SIG-M5 (cell line): ENCODE measurements at regions not wholly inside any gene's neighbourhood (a gene's known extent, or its start where the extent isn't known, plus 50 kb on each side); places are given as distances from the start of the nearest gene placed in this dataset.

Experiments used
- DNase-seq: peaks from one replicate; lab custom pipeline; 2025; lab: John Stamatoyannopoulos, UW

DNA sequence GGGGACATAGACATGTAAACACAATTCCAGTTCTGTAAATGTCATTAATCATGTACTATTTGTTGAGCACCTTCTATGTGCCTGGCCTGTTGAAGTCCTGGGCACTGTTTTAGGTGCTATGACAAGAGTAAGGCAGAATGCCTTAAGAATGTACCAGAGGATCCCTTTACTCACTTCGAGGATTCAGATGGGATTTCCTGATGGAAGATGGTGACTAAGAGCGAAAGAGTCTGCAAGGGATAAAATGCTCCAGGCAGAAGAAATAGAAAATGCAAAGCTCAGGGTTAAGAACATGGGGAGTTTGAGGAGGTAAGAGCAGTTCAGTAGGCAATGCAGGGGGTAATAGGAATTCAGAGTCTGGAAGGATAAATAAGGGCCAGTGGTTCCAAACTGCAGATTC is 671.3 kb upstream of the TBX3 start:
- no peak for DNase-seq

DNA sequence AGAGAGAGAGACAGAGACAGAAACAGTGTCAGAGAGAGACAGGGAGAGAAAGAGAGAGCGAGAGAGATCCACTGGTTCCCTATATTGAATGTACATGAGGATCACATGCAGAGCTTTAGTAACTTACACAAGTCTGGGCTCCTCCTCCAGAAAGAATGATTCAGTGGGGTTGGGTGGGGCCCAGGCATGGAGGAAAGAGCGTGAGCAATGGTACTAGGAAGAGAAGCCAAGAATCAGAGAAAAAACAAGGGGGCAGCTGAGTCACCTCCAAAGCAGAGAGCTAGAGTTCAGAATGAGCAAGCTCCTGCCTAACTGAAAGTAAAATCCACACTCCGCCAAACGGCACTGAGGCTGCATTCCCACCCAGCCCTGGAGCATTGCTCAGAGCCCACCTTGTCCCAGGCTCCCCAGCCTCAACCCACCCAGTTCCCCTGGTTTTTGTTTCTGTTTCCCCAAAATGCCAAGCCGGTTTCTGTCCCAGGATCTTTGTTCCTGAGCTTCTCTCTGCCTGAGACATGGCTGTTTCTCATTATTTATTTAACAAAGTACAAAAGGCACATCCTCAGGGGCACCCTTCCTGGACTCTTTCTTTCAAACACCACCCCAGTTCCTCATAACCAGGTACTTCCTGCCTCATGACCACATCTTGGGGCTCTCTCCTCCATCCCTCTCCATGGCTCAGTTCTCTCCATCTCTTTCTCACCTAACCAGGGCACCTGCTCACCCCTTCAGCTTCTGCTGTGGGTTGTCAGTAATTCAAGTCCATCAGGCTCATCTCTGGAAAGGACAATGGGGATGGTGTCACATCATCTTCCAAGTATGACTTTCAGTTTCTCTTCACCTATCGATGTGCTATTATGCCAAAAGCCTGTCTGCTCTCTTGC is 670.3 kb upstream of the TBX3 start:
- DNase-seq, result no peak

DNA sequence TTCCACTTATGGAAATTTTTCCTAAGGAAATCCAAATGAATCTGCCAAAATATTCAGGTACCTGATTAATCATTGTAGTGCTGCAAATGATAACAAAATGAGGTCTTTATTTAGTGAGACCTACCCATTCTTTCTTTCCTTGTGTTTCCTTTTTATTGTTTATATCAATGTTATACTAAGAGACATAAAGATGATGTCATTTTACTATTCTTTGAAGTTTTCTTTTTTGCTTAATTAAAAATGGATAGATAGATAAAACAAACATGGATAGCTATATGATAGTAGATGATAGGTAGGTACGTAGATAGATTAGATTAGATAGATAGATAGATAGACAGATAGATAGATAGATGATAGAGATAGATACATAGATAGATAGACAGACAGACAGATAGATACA is 669.5 kb upstream of the TBX3 start:
- DNase-seq, result no peak

DNA sequence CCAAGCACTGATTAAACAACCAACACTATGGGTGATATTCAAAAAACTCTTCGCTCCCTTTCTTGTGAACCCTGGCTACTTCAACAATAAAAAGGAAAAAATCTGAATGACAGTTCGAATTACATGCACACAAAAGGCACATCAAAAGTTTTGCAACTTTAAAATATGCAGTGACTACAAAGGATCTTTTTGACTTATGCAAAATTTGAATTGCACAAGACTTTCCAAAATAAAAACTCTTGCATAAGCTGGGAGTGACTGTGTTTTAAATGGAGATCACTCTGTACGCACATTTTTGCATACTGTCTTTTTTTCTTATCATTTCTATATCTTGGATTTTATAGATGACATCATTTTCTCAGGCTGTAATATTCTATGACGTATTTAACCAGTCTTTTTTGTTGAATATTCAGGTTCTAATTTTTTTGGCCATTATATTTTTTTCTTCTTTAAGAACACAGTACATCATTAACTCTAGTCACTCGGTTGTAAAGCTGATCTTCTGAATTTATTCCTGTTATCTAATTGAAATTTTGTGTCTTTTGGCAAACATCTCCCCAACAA is 667.6 kb upstream of the TBX3 start:
- DNase-seq, result peak; percentile 12

DNA sequence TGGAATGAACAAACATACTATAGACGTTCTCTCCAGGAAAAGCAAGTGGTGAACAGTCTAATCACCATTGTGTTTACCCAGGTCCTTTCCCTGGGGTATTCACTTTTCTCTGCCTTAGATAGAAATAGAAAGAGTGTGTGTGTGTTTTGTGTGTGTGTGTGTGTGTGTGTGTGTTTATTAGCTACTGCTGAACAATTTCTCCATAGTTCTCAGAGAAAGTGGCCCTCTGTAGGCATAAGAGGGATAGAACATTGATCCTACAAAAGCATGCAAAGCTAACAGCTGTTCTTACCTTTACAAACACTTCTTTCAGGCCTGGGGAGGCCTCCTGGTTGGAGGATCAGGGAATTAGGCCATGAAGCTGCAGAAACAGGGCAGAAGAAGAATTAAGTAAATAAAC is 665.7 kb upstream of the TBX3 start:
- DNase-seq, result no peak

DNA sequence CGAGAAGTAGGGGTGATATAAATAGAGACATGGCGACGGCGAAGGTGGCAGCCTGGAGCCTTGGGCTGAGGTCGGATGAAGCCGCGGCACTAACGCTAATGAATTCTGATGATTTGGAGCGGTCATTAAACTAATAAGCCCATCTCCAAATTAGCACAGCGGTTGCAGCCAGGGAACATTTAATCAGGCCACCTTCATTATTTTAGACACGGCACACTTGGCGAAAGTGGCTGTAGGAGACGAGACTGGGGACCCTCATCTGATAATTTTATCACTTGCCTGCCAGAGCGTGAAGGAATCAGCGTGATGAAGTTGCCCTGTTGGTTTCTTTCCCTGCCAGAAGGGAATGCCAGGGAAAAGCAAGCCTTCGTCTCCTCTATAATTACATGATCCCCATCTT is 664.3 kb upstream of the TBX3 start:
- DNase-seq, result no peak

DNA sequence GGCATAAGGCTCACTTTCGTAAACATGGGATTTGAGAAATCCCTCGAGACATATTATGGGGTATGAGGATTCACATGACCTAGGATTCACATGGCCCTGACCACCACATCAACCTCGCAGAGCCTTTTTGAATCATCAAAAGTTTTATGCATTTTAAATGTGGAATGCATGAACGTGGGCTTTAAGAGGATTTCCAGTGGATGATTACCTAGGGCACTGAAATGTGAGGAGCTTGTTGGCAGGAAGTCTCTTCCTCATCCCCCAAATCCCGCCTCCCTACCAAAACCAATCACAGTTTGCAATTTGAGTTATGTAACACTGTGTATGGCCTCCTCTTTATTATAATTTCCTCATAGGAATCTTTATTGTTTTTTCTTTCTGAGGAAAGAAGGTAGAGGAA is 659.6 kb upstream of the TBX3 start:
- no peak for DNase-seq

DNA sequence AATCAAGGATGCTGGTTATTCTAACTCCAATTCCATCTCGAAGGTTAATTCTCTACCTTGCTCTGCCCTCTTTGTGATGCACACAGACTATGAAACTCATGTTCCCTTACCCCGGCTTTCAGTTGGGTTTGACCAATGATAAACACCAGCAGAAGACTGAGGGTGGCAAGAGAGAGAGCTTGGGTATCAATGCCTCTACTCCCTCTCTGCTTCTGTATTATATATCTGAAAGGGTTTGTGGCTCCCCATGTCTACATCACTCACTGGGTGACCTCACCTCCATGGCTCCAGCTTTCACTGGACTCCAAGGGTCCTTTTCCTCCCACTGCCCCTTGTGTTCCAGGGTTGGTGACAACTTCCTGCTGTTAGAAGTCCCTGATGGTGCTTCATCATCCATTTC is 659.0 kb upstream of the TBX3 start:
- DNase-seq, result no peak

DNA sequence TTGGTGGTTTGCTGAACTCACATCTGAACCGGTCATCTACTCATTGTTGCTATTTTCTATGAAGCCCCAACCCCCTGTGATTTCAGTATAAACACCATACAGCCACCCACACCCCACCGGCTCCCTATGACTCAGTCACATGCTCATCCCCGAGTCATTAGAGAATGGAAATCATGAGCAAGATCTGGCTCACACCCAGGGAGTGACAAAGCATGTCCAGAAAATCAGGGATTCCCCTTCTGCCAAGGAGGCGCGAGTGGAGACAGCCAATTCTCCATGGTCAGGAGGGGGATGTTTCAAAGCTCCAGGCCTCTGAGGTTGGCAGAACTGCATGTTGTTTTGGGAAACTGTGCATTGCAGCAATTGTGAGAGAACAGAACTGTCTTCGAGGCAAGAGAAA is 657.5 kb upstream of the TBX3 start:
- DNase-seq, result no peak

DNA sequence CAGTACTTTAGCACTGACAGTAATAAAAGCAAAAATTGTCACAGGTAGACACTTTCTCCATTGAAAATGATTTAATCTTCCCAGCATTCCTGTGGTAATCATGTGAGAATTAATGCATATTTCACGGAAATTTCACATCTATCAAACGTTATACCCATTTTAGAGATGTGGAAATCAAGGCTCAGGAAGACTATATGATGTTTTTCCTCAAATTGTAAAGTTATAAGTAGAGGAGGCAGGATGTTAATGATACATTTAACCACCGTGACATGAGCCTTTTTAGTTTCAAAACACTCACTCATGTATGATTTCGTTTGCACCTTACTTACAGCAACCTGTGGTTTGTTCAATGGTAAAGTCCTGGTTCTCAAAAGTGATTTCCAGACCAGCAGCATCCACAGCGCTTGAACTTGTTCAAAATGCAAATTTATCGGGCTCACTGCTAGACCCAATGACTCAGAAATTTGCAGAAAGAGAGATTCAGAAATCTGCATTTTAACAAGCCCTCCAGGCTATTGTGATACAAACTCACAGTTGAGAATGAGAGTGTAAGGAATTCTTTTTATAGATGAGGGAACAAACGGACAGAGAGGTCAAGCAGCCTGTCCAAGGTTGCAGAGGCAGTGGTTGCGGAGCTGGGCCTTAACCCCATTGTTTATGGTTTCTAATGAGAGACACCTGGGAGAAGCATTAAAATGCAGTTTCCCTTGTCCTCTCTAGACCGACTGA is 654.8 kb upstream of the TBX3 start:
- DNase-seq, result no peak

DNA sequence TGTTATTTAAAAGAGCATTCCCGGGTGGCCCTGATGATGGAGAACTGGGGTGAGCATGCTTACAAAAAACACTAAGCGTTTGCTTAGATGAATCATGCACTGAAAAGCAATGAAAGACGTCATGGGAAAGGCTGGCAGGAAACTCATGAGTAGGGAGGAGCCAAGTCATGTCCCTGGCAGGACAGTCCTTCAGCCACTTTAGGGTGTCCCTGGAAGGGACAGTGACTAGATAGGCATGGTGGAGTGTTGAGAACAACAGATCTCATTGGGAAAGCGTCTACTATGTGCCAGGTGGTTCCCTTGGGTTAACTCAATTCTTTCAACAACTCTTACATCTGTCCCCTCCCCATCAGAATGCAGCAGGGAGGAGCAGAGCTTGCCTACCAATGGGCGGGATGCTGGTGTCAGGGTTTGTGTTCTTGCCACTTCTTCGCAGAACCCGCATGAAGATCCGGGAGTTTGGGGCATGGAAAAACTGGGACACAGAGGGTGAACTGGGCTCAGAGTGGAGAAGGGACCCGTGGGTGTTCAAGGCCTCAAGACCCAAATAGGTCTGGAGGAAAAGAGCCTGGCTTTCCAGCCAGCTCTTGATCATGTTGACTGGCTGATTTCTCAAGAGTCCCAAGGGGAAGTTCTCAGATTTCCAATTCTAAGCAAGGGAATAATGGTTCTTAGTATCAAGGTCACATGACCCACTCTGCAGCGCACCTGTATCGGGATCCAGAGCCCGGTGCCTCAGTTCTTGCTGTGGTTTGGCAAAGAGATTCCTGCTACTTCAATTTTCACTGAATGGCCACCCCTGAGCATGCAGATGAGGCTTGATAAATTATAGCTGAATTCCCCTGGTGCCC is 653.9 kb upstream of the TBX3 start:
- no peak for DNase-seq

DNA sequence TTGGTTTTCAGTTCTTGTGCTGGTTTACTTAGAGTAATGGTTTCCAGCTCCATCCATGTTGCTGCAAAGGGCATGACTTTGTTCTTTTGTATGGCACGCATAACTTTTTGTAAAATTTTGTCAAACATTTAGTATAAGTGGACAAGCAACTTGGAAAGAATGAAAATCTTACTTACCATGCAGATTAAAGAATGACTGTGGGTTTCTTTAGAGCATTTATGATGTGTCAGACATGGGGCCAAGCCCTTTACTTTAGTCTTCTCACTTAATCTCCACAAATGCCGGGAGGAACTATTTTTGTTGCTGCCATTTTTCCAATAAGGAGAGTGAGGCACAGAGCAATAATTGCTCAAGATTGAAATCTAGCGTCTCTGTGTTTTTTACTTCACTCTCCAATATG is 652.5 kb upstream of the TBX3 start:
- no peak for DNase-seq

DNA sequence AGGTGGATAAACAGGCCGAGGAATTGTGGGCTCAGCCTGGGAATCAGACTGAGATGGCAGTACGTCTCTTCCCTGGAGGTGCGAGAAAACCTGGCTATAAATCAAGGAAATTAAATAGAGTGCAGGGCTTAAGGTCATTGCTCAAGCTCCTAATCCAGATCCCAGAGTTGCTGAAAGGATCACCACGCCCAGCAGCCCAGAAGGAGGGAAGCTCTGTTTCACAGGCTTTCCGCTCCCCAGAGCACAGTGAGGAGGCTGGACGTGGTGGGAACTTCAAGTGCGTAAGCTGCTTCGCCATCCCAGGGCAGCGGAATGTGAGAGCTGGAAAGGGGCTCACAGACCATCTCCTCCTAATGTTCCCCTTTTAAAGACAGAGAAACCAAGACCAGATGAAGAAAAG is 651.6 kb upstream of the TBX3 start:
- DNase-seq, result no peak

DNA sequence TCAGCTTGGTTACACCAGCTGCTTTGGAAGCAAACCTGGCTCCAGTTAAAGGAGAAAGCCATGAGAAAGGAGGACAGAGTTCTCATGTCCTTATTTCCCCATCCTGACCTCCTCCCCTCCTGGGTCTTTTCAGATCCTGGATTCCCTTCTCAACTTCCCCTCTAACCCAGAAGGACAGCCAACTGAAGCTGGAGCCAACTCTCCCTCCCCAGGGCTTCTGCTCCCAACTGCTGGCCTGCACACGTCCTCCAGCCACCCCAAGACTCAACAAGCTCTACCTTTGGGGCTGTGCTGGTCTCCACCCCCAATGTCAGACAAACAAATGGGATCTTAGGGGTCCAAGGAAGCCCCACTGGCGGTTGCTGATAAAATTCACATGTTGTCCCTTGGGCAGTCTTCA is 651.1 kb upstream of the TBX3 start:
- no peak for DNase-seq

DNA sequence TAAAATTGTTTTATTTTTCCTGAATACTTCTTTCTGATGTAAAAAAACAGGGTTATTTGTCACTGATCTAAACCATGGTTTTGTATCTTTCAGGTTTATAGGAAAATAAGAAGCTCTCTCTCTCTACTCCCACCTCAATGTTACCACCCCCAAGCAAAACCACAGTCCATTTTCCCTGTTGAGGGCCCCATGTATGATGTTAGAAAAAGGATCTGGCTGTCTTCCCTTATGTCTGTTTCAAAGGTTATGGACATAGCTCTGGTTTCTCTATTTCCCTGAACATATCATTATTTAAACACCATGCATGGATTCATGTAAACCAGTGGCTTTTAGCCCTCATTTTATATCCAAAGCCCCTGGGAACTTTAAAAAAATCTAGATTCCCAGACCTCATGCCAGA is 649.0 kb upstream of the TBX3 start:
- no peak for DNase-seq

DNA sequence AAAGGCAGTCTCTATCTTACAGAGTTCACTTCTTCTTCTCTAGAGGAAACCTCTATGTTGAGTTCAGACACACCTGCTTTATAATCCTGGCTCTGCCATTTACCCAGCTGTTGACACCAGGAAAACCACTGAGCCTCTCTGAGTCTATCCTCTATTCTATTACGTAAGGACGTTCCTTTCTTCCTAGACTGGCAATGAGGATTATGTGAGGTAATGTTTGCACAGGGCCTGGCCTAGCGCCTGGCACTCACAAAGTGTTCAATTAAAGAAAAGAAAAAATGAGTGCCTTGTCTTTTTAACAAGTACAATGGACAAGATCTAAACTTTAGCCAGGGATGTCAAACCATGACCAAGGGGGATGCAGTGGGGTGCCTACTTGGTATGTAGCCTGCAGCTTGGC is 641.9 kb upstream of the TBX3 start:
- DNase-seq, result no peak

DNA sequence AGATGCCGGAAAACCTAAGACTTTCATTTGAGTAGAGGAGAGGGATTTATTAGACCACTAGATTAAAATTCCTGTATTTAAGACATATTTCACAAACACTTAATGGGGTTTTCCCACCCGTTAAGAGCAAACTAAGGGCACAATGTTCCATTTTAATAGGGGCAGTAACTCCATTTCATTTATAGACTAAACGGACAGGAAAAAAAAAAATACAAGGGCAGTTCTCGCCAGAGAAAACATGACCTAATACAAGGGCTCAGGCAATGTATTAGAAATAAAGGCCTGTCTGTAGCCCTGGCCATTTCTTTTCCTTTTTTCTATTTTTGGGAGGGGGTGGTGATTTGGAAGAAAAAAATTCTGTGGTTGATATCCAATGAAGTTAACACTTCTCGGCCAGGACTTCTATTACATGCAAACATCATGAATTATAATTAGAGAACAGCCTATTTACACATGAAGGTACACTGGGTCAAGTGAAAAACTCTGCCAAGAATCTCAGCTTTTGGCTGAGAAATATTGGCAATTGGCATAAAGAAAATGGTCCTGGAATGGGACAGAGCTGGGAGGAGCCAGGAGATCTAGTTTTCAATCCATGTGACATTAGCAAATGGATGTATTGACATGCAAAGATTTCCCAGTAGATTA is 641.1 kb upstream of the TBX3 start:
- no peak for DNase-seq

DNA sequence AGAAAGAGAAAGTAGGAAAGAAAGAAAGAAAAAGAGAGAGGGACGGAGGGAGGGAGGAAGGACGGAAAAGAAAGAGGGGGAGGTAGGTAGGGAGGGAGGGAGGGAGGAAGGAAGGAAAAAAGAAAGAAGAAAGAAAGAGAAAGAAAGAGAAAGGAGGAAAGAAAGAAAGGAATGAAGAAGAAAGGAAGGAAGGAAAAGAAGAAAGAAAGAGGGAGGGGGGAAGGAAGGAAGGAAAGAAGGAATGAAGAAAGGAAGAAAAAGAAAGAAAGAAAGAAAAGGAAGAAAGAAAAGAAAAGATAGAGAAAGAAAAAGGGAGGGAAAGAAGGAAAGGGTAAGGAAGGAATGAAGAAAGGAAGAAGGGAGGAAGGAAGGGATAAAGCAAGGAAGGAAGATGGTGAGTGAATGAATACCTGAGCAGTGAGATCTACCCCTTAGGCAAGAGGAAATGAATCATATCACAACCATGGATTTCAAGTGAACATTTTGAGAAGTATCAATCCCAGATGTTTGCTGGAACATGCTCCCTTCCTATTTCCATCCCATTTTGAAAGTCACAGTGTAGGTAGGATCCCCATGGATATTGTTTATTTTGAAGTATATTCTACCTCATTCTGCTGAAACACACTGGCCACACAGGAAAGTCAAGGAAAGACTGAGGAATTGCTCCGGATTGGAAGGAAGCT is 639.4 kb upstream of the TBX3 start:
- no peak for DNase-seq

DNA sequence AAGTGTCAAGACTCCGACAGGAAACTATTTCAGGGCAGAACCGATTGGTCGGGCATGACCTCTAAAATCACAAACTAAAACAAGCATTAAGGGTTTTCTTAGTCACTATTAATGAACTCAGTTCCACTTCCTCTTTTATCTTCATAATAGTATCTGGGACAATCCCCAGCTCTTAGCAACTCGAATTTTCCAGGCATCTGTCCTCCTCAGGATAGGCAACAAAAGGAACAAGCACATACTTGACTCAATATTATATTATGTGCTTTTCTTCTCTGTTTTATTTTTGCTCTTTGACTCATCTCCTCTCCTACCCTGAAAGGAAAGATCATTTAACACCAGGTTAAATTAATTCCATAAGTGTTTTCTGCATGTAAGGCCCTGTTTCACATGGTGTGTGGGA is 638.3 kb upstream of the TBX3 start:
- DNase-seq, result no peak

DNA sequence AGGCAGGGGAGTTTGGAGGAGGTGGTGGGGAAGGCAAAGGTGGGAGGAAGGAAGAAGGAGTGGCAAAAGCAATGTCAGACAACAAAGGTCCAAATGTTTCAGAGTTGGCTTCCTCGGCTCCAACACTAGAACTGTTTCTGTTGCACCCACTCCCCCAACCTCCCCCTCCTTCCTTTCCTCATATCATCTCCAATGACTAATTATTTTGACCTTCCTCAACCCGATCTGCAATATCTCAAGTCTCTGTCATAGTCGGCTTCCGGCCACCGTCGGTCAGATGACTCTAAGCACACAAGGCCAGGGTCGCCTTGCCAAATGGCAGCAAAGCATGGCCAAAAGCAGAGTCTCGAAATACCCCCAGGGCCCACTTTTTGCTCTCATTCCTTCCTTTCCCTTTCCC is 637.0 kb upstream of the TBX3 start:
- no peak for DNase-seq

DNA sequence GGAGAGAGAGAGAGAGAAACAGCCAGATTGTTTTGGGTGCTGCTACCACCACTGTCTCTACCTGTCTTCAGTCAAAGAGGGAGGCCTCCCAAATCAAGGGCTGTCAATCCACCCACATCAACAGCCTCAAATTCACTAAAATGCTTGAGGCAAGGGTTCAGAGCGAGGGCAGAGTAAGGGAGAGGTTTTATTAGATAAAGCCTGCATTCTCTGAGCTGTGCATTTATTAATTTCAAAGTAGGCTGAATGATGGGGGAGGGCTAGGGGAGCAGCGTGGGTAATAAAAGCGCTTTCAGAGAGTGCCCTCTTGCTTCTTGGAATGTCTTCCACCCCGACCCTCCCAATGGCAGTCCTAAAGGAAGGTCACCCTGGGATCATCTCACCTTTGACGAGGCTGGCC is 636.5 kb upstream of the TBX3 start:
- no peak for DNase-seq
